ACC112 (cell line): ENCODE measurements at regions not wholly inside any gene's neighbourhood (a gene's known extent, or its start where the extent isn't known, plus 50 kb on each side); places are given as distances from the start of the nearest gene placed in this dataset.
"Not testable (repeated sequence)": the region's sequence is repeated elsewhere in the genome, so short reads cannot be mapped to it uniquely, and the experiment has no call there.

ENCODE experiments used
- H2AFZ ChIP-seq: fragments of 200-600 bp; sonication (generic); one replicate; pipeline ENCODE4 v1.6.0; 2017; ENCODE audit warnings: antibody characterized with exemption, low read length; ENCODE audit not compliant: unreplicated experiment
- H3K27ac ChIP-seq: fragments of 200-600 bp; sonication (generic); 2 replicates; pipeline ENCODE4 v1.5.1; 2014; ENCODE audit warnings: low read depth, mild to moderate bottlenecking, antibody characterized with exemption, low read length, moderate library complexity
- H3K27me3 ChIP-seq: fragments of 200-600 bp; sonication (generic); 2 replicates; pipeline ENCODE4 v1.6.1; 2014; ENCODE audit warnings: mild to moderate bottlenecking, antibody characterized with exemption, low read length, moderate library complexity, mixed read lengths; ENCODE audit not compliant: insufficient read depth
- H3K36me3 ChIP-seq: fragments of 200-600 bp; sonication (generic); 2 replicates; pipeline ENCODE4 v1.6.1; 2016; ENCODE audit warnings: mild to moderate bottlenecking, antibody characterized with exemption, low read length, moderate library complexity, mixed read lengths; ENCODE audit not compliant: insufficient read depth
- H3K4me1 ChIP-seq: fragments of 200-600 bp; sonication (generic); one replicate; pipeline ENCODE4 v1.6.1; 2016; ENCODE audit warnings: low read length, mixed read lengths; ENCODE audit not compliant: insufficient read depth, unreplicated experiment, control insufficient read depth
- H3K4me3 ChIP-seq: fragments of 200-600 bp; sonication (generic); 2 replicates; pipeline ENCODE4 v1.5.1; 2014; ENCODE audit warnings: mild to moderate bottlenecking, low read depth, low read length
- H3K79me2 ChIP-seq: fragments of 200-600 bp; sonication (generic); one replicate; pipeline ENCODE4 v1.6.0; 2016; ENCODE audit warnings: low read length; ENCODE audit not compliant: control insufficient read depth, unreplicated experiment, insufficient read depth

DNA sequence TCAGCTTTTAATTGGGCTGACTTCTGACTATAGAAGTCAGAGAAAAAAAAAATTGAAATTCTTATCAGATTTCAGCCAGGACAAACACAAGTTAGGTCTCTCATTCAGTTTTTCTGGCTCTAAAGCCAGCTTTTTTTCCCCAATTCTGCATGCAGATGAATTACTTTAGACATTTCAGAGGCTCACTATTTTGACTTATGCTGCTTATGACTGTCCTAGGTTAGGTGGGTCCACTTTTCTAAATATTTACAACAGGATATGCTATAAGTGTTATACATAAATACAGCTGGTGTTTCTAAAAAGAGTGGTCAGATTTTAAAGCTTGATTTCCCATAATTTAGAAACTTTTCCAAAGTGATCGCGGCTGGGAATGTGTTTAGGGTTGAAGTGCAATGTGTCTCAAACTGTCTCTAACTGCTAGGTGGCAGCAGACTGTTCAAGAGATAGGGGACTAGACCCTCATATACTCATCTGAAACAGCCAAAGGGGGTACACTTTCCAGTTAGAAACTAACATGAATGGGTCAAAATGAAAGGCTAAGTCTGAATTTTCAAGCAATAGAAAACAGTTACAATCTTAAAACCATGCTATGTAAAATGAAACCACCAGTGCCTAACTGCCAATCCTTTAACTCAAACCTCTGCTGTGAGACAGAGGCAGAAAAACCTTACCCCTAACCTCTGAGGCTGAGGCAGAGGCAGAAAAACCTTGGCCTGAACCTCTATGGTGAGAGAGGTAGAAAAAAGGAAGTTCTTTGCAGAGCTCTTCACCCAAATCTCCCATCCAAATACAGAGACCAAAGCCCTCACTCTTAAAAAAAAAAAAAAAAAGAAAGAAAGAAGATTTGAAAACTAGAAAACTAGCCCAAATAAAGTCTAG is 596.0 kb downstream of the NTRK3 start:
- Histone ChIP-seq H3K27me3 (no peaks in the 10 kb centered on the region), H3K4me1 (no peaks in the 10 kb centered on the region), H3K36me3 (no peaks in the 10 kb centered on the region), H3K4me3 (no peak overlapping the region), H3K79me2 (no peaks in the 10 kb centered on the region), H3K27ac (no peak overlapping the region), H2AFZ (no peak overlapping the region)

DNA sequence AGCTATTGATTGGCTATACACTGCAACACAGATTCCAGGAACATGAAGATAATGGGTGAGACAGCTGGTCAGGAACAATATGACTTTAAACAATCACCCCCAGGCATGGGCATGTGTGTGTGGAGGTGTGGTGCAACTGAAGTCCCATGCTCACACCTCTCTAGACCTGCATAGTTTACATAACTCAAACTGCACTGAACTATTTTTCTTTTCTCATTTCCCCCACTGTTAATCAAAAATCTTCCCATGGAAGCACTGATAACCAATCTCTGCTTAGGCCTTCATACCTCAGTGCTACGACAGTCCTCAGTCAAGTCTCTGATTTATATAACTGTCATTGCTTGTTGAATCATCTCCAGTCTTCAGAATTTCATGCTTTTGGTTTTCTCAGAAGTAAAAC is 600.2 kb downstream of the NTRK3 start:
- no peak overlapping the region for H3K4me3 ChIP-seq
- H3K27me3 ChIP-seq: no peaks in the 10 kb centered on the region
- H3K36me3 ChIP-seq: no peaks in the 10 kb centered on the region
- H3K27ac ChIP-seq: no peak overlapping the region
- no peaks in the 10 kb centered on the region for H3K4me1 ChIP-seq
- no peaks in the 10 kb centered on the region for H3K79me2 ChIP-seq
- H2AFZ ChIP-seq: no peak overlapping the region

DNA sequence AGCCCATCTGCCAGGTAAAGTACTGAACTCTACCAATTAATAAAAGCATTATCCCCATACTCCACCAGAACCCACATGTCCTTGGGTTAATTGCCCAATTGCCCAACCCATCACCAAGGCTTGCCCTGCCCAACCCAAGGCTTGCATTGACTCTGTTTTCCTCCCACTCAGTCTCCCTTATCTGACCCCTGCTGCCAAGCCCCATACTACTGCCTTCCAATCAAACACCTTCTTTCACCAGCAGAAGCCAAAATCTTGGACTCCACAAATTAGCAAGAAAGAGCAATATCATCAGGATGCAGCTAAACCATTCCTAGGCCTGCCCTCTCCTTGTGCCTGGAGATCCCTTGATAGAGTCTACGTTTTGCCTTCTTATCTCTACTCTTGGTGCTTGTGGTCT is 602.9 kb downstream of the NTRK3 start:
- no peaks in the 10 kb centered on the region for H3K36me3 ChIP-seq
- no peaks in the 10 kb centered on the region for H3K79me2 ChIP-seq
- no peak overlapping the region for H3K4me3 ChIP-seq
- no peaks in the 10 kb centered on the region for H3K4me1 ChIP-seq
- no peaks in the 10 kb centered on the region for H3K27me3 ChIP-seq
- no peak overlapping the region for H3K27ac ChIP-seq
- no peak overlapping the region for H2AFZ ChIP-seq

DNA sequence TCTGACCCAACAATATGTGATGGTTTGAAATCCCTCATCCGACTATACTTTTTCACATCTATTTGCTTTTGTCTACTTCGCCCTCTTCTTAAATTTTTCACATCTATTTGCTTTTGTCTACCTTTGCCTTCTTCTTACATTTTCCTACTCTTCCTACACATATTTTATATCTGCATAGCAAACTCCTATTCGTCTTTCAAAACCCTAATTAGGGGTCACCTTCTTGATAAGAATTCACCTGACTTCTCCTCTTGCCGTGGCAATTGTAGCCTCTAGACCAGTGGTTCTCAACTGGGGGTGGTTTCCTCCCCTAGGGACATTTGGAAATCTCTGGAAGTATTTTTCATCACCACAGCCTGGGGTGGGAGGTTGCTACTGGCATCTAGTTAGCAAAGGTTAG is 607.4 kb downstream of the NTRK3 start:
- H3K27ac ChIP-seq: no peak overlapping the region
- H3K27me3 ChIP-seq: no peaks in the 10 kb centered on the region
- H3K79me2 ChIP-seq: no peaks in the 10 kb centered on the region
- no peak overlapping the region for H2AFZ ChIP-seq
- no peak overlapping the region for H3K4me3 ChIP-seq
- no peaks in the 10 kb centered on the region for H3K4me1 ChIP-seq
- no peaks in the 10 kb centered on the region for H3K36me3 ChIP-seq

DNA sequence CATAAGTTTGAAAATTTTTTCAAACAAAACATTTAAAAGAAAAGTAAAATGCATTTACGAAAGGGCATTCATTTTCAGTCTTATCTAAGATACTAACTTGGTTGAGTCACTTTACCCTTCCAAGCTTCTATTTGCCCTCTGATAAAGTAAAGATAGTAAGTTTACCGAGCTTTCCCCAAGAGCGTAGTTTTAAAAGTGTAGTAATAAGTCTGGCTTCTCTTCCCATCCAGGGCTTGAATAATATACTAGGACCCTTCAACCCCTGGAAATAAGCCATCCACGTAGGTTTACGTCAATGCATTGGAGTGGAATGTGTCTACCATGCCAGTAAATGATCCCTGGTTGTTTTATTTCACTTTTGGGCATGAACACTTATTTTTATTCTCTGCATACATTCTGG is 608.3 kb downstream of the NTRK3 start:
- Histone ChIP-seq H2AFZ (no peak overlapping the region), H3K79me2 (no peaks in the 10 kb centered on the region), H3K27ac (peak overlapping the region; percentile 22; the same call in 1 of the 2 replicates), H3K4me1 (no peaks in the 10 kb centered on the region), H3K27me3 (no peaks in the 10 kb centered on the region), H3K36me3 (no peaks in the 10 kb centered on the region), H3K4me3 (no peak overlapping the region)

DNA sequence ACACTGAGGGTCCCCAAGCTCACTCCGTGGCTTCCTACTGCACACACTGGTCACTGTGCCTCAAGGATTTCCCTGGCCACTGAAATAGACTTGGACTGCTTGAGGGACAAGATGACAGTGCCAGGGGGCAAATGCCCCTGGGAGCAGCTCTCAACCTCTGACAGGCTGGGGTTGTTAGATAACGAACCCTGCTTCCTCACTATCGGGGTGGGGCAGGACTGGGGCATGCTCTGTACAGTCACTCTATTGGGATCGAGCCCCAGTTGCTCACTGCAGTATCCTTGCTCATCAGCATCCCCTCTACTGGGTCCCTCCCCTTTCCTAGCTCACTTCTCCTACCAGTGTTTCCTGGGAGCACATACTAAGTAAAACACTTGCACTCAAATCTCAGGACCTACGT is 610.8 kb downstream of the NTRK3 start:
- Histone ChIP-seq H3K36me3 (no peaks in the 10 kb centered on the region), H3K27ac (no peak overlapping the region), H3K27me3 (no peaks in the 10 kb centered on the region), H3K4me3 (no peak overlapping the region), H3K4me1 (no peaks in the 10 kb centered on the region), H3K79me2 (no peaks in the 10 kb centered on the region), H2AFZ (no peak overlapping the region)

DNA sequence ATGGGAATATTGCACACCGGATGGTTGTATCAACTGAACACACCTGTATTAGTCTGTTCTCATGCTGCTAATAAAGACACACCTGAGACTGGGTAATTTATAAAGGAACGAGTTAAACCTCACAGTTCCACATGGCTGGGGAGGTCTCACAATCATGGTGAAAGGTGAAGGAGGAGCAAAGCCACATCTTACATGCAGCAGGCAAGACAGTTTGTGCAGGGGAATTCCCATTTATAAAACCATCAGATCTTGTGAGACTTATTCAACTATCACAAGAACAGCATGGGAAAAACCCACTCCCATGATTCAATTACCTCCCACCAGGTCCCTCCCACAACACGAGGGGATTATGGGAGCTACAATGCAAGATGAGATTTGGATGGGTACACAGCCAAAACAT is 613.5 kb downstream of the NTRK3 start:
- not testable (repeated sequence) for H3K4me3 ChIP-seq

DNA sequence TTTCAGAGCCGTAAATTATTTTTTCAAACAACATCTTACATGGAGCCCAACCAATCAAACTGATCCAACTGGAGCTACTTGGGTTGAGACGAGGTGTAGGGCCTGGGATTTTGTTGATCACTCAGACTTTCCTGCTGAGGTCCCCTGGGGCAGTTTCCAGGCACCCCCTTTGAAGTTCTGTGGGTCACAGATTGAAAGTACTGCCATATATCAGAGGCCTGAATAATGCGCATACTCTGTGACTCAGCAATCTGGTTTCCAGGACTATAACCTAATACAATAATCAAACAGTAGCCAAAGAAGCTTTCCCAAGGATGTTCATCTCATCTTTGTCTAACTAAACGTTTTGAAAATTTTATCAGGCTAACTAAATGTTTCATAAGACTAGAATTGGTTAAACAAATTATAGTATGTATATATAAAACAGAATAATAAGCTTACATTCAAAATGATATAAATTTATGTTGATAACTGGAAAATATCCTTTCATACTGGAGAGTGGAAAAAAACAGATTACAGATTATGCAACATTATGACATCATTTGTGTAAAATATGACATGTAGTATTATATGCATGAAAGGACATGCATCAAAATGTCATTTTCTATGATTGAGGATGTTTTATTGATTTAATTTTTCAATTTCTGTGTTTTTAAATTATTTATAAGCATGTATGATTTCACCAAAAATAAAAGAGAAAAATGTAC is 617.1 kb downstream of the NTRK3 start:
- no peaks in the 10 kb centered on the region for H3K36me3 ChIP-seq
- no peak overlapping the region for H3K4me3 ChIP-seq
- no peak overlapping the region; the same call in 1 of the 2 replicates for H3K27ac ChIP-seq
- H3K4me1 ChIP-seq: peaks cover 6% of the 10 kb centered on the region
- H3K79me2 ChIP-seq: no peaks in the 10 kb centered on the region
- H3K27me3 ChIP-seq: no peaks in the 10 kb centered on the region
- no peak overlapping the region for H2AFZ ChIP-seq

More for the DNA sequence above, 613.5 kb downstream of the NTRK3 start:
- not testable (repeated sequence) for H3K79me2 ChIP-seq, H3K4me1 ChIP-seq, H2AFZ ChIP-seq, H3K36me3 ChIP-seq, H3K27me3 ChIP-seq, H3K27ac ChIP-seq

DNA sequence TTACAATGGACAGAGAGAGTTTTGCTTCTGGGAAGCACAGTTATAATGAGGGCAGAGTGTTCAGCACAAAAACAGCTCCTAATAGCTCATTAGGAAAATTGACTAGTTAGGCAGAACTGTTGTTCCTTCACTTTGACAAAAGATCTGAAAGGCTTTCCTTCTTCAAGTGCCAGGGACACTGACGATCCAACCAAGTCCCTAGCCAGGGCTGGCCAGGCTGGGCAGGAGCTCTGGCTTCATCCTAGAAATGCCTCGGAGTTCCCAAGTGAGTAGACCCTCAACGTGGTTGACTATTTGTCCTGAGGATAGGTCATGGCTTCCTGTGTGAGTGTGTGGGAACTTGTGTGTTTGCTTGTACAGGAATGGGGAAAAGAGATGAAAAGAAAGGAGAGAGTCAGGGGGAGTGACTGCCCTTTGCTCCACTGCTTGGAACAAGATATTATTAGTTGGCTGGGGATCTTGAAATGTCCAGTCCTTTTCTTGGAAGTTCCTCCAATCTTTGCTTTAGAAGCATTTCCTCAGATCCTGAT is 617.9 kb downstream of the NTRK3 start:
- no peak overlapping the region for H3K4me3 ChIP-seq
- H2AFZ ChIP-seq: no peak overlapping the region
- H3K4me1 ChIP-seq: peaks cover 6% of the 10 kb centered on the region
- no peaks in the 10 kb centered on the region for H3K36me3 ChIP-seq
- H3K27ac ChIP-seq: no peak overlapping the region
- no peaks in the 10 kb centered on the region for H3K79me2 ChIP-seq
- no peaks in the 10 kb centered on the region for H3K27me3 ChIP-seq

DNA sequence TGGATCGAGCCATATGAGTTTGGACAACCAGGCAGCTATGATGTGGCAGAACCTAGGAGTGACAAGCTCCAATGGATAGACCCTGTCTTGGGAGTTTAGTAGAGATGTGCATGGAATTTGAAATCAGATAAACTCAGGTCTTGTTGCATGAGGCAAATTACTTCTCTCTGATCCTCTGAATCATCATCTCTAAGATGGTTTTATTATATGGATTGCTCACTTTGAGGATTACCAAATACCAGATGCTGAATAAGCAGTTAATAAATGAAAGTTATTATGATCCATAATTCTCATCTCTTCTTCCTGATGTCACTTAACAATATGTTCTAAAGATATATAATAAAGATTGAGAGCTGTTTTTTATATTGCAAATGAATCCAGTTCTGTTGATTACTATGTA is 622.2 kb downstream of the NTRK3 start:
- Histone ChIP-seq H3K4me1 (peaks cover 5% of the 10 kb centered on the region), H3K27ac (no peak overlapping the region), H3K27me3 (no peaks in the 10 kb centered on the region), H2AFZ (no peak overlapping the region), H3K36me3 (no peaks in the 10 kb centered on the region), H3K79me2 (no peaks in the 10 kb centered on the region), H3K4me3 (no peak overlapping the region)

DNA sequence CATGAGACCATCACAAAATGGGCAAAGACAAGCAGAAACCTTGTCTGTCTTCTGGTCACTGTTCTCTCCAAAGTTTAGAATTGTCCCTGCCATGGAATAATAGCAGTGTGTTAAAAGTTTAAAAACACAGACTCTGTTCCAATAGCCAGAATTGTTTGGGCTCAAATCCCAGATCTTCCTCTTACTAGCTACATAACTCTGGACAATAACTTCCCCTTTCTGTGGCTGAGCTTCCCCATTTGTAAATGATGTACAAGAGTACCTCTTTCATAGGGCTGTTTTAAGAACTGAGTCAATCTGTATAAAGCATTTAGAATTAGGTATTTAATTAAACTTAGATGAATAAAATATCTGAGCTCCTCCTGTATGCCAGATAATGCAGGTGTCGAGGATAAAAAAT is 623.0 kb downstream of the NTRK3 start:
- H3K36me3 ChIP-seq: no peaks in the 10 kb centered on the region

More for the DNA sequence above, 623.0 kb downstream of the NTRK3 start:
- no peak overlapping the region for H3K27ac ChIP-seq
- no peaks in the 10 kb centered on the region for H3K27me3 ChIP-seq
- H3K4me1 ChIP-seq: no peaks in the 10 kb centered on the region
- no peaks in the 10 kb centered on the region for H3K79me2 ChIP-seq
- H3K4me3 ChIP-seq: no peak overlapping the region
- no peak overlapping the region for H2AFZ ChIP-seq
